NCI-H2107 (cell line): ENCODE measurements at regions not wholly inside any gene's neighbourhood (a gene's known extent, or its start where the extent isn't known, plus 50 kb on each side); places are given as distances from the start of the nearest gene placed in this dataset.
"Not testable (repeated sequence)": the region's sequence is repeated elsewhere in the genome, so short reads cannot be mapped to it uniquely, and the experiment has no call there.

ENCODE experiments used
- DNase-seq: peaks from one replicate; lab custom pipeline; 2025; lab: John Stamatoyannopoulos, UW

DNA sequence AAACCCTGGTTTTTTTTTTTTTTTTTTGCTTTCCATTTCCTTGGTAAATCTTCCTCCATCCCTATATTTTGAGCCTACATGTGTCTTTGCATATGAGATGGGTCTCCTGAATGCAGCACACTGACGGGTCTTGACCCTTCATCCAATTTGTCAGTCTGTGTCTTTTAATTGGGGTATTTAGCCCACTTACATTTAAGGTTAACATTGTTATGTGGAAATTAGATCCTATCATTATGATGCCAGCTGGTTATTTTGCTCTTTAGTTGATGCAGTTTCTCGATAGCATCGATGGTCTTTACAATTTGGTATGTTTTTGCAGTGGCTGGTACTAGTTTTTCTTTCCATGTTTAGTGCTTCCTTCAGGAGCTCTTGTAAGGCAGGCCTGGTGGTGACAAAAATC lies 603.2 kb upstream of the MAP3K7 start:
- not testable (repeated sequence) for DNase-seq

DNA sequence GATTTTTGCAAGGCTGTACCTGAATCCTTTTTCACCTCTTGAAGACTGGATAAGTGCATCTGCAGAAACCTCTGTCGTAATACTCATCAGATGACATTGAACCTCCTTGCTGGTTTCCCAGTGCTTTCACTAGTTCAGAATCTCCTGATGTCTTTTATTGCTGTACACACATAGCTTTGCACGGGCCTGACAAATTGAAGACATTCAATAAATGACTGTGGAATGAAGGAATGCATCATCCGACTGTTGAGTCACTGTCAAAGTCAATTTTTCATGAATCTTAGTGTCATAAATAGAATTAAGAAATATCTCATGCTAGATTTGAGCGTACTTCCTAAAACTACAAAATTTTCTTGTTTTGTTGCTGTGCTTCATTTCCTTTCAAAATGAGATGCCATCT lies 598.2 kb upstream of the MAP3K7 start:
- no peak for DNase-seq

DNA sequence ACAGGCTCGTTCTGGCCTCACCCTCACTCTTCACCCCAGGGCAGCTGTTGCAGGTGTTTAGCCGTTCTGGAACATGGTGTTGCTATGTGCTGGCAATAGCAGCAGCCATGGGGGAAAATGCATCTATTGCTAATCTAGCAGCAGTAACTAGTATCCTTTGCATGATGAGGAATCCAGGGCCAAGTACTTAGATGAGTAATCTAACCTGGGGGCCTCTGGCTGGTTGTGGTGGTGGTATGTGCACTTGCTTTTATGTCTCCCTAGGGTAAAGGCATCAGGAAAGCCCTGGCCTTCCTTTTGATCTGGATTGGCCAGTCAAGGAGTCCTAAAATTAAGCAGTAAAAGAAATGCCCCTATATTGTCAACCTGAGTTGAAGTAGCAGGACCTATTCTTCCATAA lies 594.5 kb upstream of the MAP3K7 start:
- DNase-seq, result no peak

DNA sequence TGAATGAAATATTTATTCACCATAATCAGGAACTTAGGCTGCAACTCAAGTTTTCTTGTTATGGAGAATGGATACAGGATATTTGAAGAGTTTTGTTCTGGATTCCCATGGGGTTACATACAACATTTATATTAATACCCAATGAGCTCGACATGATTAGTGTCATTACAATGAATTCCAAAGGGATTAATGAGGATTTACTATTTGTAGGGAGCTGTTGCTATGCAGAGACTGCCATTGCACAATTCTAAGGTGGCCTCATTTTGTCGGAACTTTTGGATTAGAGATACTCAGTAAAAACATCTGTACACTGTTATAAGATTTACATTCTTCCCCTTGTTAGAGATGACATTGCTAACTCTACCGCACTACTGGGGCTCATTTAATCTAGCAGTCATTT lies 586.8 kb upstream of the MAP3K7 start:
- no peak for DNase-seq

DNA sequence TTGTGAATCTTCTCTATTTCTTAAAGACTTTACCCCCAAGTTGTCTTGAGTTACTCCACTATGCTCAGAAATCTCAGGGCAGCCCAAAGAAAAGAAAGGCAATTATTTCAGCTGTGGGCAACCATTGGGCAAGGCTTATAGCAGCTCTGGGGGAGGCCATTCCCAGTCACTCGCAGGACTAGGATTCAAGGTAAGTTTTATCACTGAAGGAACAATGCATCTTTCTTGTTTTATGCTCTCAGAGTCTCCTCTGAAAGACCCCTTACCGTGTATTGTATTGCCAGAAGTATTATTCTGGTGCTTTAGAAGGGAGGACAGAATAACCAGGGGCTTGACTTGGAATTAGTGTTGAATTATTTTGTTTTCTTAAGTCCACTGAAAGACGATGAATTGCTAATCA lies 586.3 kb upstream of the MAP3K7 start:
- no peak for DNase-seq

DNA sequence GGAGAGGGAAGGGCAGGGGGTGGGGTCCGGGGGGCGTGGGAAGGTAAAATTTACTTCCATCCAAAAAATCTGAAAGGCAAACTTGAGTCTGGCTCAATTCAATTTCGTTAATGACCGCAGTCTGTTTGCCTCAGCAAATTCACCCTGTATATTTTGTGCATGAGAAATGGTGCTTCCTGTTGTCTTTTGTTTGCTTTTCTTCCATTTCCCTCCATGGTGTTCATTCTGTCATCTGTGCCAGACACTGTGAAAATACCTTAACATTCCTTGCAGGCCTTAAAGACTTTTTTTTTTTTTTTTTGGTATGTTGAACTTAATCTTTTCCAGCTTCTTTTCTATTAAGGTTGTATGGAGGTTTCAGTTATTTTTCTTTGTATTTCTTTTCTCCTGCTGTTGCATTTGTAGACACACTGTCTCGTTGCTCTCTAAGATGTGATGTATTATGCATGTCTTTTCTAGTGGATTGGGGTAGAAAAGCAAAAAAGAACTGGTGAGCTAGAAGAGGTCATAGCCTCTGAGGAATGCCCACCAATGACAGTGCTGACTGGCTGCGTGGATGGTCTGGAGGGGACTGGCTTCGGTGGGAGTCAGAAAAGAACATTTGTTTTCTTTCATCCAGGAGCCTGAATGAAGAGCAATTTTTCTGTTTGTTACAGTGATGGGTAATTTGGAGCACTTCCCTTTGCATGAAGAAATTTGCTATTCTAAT lies 585.0 kb upstream of the MAP3K7 start:
- DNase-seq, result no peak

DNA sequence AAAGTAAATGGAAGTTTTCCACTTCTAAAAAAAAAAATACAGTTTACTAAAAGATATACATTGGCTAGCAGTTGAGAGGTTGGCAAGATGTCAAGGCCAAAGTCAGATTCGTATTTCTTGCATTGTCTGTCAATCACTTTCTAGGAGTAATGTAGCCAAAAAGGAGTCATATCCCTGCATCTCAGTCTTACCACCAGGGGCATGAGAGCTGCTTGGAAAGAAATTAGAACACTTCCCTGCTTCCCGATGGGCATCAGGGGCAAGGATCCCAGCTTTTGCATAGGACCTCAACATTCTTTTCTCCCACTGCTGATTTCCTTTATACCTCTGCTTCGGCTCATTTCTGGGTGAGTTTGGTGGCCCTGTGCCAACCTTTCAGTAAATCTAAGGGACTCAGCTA lies 581.0 kb upstream of the MAP3K7 start:
- no peak for DNase-seq

DNA sequence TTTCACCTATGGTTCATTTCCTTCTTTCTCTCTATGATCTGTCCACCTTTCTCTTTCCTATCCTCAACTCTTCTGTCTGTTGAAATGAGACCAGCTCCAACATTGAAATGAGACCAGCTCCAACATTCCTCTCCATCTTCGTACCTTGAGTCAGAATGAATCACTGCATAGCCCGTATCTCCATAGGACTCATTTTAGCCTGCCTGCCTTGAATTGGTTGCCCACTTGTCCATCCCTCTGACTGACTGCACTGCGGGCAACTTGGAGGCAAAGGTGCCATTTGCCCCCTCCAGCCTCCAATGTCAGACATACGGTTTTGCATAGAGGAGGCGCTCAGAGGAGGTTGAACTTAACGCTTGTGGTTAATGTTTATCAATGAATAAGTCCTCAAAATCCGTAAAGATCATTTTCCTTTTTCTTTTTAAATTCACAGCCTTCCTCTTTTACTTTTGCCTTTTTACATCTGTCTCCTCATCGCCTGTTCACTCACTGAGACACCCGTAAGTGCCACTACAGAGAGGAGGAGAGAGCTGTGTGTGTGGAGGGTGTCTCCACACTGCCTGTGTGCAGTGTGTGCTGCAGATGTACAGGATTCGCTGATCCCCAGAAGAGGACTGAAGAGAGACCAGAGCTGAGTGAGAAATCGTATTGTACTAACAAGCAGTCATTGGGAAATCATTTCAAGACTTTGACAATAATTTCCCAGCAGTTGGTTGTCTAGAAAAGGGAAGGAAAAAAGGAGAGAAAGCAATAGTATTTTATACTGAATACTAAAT lies 579.6 kb upstream of the MAP3K7 start:
- no peak for DNase-seq

DNA sequence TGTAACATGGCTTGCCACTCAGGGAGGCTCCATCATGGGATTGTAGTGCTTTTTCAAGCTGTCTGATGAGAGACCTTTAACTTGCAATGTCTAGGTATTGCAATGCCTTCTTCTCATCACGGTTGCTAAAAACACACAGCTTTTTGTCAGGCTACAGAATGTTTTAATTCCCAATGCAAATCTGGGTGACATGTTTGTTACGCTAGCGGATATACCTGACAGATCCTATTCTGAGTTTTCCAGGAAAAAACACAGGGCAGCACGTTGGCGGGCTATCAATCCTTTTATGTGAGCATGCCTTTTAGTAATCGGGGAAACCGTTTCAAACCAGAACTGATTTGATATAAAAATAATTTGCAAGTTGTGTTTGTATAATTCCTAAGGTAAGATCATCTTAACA lies 577.2 kb upstream of the MAP3K7 start:
- DNase-seq, result no peak

DNA sequence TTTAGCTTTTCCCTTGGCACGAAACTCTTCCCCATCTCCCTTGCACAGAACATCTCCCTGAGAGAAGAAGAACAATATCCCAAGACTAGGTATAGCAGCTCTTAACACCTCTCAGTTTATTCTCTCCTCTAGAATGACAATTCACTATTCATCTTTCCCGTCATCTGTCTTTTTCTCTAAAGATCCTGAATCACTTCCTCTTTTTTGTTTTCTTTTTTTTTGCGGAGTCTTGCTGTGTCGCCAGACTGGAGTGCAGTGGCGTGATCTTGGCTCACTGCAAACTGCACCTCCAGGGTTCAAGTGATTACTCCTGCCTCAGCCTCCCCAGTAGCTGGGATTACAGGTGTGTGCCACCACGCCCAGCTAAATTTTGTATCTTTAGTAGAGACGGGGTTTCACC lies 574.4 kb upstream of the MAP3K7 start:
- DNase-seq, result no peak

DNA sequence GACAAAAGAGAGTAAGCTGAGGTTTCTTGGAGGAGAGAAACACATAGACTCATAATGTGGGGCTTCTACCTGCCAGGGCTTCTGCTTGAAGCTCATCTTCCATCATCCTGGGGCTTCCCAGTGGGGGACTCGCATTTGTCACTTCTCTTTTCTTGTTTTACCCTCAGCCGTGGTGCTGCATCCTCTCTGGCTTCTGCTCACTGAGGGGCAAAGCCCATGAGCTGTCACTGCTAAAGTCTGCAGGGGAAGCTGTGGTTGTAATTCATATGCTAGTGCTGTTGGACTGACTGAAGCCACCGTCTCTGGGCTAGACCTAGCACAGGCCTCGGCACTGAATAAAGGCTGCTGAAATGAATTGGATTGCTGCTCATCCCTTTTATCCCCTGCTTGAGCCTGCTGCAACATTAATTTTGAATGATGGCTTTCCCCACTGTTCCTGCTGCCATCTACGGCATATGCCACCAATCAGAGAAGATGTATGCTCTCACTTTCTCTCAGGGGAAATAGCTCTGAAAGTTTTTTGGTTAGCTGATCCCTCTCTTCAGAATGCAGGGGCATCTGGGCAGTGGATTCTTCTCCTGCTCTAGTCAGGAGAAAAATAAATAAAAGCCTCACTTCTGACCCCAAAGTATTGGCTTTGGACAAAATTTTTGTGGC lies 568.4 kb upstream of the MAP3K7 start:
- DNase-seq, result no peak

DNA sequence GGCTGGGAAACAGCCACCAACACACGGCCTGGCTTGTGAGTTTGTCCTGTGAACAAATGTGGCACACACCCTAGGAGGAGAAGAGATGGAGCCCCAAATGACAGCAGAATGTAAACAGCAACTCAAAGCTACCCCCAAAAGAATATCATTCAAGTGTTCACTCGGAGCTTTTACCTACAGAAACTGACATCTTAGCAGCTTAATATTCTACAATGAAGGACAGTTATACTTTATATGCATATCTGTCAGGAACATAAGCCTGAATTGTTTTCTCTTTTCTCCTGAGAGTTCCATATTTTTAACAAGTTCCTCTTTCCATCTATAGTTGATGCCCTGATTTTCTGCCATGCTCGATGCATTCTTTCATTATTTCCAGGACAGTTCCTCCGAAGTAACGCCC lies 566.0 kb upstream of the MAP3K7 start:
- no peak for DNase-seq

DNA sequence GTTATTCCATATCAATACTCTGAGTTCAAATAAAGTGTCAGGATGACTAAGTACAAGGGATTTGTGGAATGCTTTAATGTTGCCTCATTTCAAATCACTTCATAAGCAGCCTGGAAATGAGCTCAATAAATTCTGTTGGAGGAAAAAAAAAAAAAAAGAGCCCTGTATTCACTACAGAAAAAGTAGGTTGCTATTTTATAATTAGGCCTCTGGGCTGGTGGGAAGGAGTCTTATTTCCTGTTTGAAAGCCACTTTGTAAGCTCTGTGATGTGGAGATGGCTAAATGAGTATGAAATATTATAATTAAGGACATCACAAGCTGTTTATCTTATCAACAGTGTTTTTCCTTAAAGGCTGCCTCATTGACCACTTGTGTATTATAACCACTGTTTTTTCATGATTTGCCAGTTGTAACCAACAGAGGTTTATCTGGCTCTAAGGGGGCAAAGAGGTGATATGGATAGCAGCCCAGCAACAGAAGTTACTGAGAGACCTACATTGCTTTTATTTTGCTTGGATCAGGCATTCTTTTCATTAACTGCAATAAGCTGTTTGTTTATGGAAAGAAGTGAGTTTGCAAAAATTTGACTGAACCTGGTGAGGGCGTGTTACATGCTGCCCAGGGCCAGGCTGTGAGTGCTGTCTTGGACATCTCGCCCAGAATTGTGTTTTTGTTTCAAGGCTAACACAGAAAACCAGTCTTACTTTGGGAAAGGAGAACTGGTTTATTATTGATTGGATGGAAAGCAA lies 563.3 kb upstream of the MAP3K7 start:
- DNase-seq, result no peak

DNA sequence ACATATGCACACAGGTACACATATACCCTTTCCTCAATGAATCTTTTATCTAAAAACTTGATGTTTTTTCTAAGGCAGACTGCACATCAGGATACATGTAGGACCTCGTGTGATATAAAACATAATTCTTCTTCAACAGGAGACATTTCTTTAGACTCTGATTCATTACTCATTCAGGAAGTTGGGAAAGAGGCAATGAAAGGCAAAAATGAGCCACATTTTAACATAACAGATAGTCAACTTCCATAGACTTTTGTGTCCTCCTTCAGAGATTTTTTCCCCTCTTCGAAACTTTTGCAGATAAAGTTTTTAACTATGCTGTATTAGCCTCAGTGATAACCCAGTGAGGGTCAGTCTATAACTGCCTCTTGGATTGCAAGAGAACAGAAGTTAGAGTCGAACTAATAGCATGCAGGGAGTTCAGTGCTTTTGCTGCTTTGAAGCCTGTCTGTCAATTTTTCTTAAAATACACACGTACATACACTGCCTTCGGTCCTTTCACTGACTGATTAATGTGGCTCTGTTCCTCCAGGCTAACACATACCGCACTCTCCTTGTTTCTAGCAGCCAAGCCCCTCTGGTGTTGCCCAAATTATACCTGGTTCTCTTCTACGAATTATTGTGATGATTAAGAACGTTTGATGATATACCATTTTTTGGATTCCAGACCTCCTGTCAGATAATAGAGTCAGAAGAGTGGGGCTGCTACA lies 562.5 kb upstream of the MAP3K7 start:
- DNase-seq, result no peak

DNA sequence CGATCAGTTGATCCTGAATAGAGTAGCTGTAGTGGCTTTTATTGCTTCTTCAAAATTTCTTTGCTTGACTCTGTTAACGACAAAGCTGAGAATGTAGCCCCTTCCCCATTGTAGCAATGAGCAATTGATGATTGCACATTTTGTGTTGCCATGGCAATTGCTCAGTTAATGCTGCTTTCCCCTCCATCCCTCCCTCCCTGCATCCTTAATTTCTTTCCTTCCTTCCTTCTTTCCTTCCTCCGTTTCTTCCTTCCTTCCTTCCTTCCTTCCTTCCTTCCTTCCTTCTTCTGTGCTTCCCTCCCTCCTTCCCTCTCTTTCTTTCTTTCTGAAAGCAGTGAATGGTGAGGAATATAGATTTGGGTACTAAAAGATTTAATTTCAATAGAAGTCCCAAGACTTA lies 557.3 kb upstream of the MAP3K7 start:
- DNase-seq, result no peak

DNA sequence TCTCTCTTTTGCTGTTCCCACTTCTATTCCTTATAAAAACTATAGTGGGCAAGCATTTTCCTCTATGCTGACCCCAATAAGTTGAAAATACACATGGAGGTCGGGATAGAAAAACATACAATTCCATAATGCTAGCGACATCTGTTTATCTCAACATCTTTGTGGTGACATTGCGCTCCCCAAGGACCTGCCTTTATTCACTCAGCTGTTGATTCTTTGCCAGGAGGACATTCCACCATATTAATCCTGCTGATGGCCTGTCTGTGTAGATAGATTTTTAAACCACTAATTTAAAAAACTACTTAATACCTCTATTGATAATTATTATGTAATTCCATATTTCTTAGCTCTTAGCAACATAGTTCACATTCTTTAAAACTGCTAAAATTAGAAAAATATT lies 555.3 kb upstream of the MAP3K7 start:
- DNase-seq, result no peak

DNA sequence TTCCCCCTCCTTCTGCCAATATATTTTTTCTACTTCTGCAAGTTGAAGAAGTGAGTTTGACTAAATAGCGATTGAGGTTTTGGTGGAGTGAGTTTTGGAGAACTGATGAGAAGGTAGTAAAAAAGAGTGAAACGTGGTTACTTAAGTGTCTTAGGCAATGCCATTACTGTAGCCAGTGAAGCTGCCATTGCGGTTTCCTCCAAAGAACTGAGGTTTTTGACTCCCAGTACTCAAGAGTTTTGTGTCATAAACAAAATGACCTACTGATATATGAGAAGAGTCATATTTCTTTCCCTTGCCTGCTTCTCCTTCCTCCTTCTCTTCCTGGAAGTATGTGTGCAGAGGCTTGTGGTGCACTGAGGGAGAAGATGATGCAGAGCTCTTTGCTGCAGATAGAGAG lies 554.5 kb upstream of the MAP3K7 start:
- no peak for DNase-seq

DNA sequence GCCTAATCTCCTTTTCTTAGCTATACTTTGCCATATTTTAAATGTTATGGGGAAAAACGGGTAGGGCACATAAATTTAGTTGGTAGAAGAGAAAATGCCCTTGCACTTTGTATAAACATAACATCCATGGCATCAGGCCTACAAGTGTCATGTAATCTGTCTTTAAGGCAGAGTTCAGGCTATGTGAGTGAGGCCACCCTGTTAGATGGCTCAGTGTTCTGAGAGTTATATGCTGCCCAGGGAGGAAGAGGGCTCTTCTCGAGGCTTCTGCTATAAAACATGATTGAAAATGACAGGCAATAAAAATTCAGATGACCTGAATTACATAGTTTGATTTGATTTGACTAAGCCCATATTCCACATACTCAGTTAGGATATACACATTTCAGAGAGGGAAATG lies 553.6 kb upstream of the MAP3K7 start:
- DNase-seq, result no peak

DNA sequence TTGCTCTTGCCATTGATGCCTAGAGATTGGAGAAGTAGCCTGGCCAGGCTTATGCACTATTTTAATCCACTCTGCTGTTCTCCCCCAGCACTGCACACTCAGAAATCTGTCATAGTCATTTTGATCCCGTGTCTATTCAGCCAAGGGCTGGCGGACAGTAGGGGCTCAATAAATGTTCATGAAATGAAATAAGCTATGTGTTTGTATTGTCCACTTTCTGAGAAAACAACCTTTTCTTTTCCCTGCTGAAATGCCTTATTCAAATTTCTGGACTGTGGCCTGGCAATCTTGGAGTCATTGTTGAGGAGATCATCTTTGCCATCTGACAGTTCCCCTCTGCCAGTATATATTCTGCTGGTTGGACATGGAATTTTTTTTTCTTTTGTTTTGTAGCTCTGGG lies 550.4 kb upstream of the MAP3K7 start:
- DNase-seq, result no peak

DNA sequence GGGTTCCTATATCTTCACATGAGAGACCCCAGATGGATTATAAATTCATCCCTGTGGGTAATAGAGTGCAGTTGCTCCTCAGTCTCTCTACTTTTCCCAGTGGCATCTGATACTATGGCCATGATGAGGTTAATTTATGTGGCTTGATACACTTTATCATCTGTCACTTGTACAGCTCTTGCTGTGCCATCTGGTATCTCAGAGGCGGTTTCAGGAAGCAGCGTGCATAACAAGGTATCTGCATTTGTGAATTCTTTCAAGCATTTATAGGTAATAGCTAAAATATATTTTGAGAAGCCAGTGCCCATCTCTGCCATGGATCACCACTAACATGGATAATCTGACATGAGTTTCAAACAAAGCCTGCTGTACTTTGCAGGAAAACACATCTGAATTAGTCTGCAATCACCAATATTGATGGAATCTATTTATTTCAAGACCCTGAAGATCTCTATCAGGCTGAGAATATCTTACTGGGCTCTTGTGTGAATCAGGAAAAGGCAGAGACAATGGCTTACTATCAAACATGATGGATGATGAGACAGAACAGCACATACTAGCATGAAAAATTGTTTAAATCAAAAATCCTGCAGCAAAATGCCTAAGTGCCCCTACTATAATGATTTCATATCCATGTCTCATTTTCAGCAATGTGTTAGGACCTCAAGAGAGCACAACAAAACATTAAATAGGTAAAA lies 548.7 kb upstream of the MAP3K7 start:
- no peak for DNase-seq

DNA sequence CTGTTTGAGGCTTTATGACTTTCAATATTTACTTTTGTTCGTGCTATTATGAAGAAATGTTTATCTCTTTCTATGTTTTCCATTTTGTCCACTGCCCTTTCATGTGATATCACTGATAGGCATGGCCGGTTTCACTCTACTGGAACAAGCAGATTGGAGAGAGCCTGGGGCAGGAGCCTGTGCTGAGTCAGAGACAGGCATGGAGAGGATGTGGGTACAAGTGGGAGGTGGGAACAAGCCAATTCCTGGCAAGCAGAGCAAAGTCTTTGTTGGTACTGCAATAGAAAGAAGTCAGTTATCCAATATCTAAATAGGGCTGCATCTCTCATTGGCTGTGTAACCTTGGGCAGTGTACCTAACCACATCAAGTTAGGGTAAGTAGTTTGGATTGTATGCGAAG lies 545.6 kb upstream of the MAP3K7 start:
- no peak for DNase-seq
